OCI-LY1 (cell line): ENCODE measurements at regions not wholly inside any gene's neighbourhood (a gene's known extent, or its start where the extent isn't known, plus 50 kb on each side); places are given as distances from the start of the nearest gene placed in this dataset.

Experiments
- CTCF ChIP-seq: fragments of 200-600 bp; sonication (generic), shearing (Covaris generic); IDR thresholded peaks from 2 replicates; pipeline ENCODE4 v1.5.1; 2017; ENCODE audit warnings: mild to moderate bottlenecking, antibody characterized with exemption, low read length, moderate library complexity, mixed read lengths
- EZH2 ChIP-seq: fragments of 200-600 bp; sonication (generic), shearing (Covaris generic); IDR thresholded peaks from 2 replicates; pipeline ENCODE4 v1.8.0; 2017; ENCODE audit warnings: borderline replicate concordance, mixed run types, mild to moderate bottlenecking, antibody characterized with exemption, low read length, moderate library complexity, mixed read lengths

GRCh38 chr2:144959416-144959815, 439.5 kb upstream of the ZEB2 start:
- TF ChIP-seq CTCF (no peak), EZH2 (no peak)
